ENCODE measurements at regions not wholly inside any gene's neighbourhood (a gene's known extent, or its start where the extent isn't known, plus 50 kb on each side); places are given as distances from the start of the nearest gene placed in this dataset.
"Not testable (repeated sequence)": the region's sequence is repeated elsewhere in the genome, so short reads cannot be mapped to it uniquely, and the experiment has no call there.

DNA sequence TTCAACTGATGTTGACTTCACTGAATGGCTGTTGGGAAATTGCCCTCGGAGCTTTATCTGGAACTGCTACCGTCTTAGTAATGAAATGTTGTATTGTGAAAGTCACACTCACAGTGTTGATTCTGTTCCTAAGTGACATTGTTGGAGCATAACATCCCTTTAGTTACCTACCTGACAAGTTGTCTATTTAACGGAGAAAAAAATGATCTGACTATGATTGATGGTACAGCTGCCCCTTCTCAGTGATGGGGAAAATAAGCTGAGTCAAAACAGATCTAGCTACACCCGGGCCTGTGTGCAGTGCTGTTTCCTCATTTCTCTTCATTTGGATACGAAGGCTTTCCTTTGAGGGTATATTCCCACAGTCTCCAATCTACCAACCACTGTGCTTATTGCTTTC, 472.3 kb upstream of the BRINP3 start:
- no peak for DNase-seq (ENCODE audit: low read depth in 4 of 4, low spot score in 2 of 4)

DNA sequence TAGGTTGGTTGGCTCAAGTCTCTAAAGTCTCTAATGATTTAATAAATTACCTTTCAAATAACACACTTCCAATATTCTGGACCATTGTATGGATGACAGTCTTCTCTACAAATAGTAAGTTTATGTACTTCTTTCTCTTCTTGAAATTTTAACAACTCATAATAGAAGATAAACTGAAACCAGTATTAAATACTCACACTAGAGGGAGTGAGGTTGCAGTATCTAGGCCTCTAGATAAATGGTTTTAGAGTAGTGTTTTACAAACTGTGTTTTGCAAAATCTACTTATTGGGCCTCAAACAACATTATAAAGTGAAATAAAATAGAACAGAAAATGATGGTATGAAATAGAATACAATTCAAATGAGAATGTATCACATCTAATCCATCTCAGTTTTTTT, 479.9 kb upstream of the BRINP3 start:
- no peak for DNase-seq (ENCODE audit: low read depth in 4 of 4, low spot score in 2 of 4)

DNA sequence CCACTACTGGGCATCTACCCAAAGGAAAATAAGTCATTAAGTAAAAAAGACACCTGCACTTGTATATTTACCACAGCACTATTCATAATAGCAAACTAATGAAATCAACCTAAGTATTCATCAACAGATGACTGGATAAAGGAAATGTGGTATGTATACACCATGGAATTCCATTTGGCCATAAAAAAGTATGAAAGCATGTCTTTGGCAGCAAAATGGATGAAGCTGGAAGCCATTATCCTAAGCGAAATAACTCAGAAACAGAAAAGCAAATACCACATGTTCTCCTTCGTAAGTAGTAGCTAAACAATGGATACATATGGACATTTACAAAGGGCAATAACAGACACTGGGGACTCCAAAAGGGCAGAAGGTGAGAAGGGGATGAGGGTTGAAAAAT, 485.7 kb upstream of the BRINP3 start:
- DNase-seq (ENCODE audit: low read depth in 4 of 4, low spot score in 2 of 4) = no peak

DNA sequence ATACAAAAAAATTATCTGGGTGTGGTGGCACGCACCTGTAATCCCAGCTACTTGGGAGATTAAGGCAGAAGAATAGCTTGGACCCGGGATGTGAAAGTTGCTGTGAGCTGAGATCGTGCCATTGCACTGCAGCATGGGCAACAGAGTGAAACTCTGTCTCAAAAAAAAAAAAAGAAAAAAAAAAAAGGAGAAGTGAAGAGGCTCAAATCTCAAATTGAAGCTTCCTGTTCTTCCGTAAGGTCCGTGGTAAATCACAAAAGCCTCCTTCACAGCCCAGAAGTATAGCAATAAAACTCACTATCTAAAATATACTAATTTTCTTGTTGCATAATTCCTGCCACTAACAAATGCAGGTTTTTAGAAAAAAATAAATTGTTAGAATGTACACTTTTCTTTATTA, 498.2 kb upstream of the BRINP3 start:
- no peak for DNase-seq (ENCODE audit: low read depth in 4 of 4, low spot score in 2 of 4)

DNA sequence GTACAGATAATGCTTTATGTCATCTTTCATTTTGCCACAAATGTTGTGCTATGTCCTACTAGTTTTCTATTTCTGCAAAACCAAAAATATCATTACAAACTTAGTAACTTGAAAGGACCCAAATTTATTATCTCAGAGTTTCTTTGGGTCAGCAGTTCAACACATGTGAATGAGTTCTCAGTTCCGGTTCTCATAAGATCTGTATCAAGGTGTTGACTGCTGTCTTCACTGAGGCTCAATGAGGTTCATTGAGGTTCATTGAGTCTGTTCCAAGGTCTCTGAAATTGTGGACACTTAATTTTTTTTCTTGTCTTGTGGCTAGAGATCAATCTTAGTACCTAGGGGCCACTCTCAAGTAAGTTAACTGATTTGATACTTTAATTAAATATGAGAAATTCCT, 525.1 kb upstream of the BRINP3 start:
- DNase-seq (ENCODE audit: low read depth in 4 of 4, low spot score in 2 of 4) = no peak

DNA sequence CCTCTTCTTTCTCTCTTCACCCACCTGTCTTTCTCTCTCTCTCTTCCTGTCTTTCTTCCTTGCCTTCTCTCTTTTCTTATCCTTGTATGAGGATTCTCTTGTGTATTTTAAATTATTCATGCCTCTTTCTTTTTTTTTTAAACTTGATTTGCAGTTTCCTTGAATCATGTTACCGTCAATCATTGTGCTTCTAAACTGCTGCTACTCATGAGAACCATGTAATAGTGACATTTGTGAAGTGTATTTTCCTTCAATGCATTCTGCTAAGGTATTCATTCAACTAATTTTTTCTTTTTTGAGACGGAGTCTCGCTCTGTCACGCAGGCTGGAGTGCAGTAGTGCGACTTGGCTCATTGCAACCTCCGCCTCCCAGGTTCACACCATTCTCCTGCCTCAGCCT, 539.1 kb upstream of the BRINP3 start:
- DNase-seq (ENCODE audit: low read depth in 4 of 4, low spot score in 2 of 4) = no peak

DNA sequence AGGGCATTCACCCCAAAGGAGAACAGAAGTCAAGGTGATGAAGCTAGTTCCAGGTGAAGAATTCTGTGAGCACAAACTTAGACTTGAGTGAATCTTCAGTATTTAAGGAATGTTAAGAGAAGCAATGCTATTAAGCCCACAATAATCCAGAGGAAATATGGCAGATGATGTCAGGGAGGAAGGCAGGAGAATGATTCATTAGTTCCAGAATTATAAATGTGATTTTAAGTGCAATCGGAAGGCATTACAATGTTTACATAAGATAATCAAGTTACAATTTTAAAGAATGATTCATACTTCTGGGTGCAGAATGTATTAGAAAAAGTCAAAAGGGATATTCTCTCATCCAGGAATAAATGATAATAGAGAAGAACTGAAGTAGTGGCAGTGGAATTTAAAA, 545.2 kb upstream of the BRINP3 start:
- DNase-seq (ENCODE audit: low read depth in 4 of 4, low spot score in 2 of 4) = no peak

DNA sequence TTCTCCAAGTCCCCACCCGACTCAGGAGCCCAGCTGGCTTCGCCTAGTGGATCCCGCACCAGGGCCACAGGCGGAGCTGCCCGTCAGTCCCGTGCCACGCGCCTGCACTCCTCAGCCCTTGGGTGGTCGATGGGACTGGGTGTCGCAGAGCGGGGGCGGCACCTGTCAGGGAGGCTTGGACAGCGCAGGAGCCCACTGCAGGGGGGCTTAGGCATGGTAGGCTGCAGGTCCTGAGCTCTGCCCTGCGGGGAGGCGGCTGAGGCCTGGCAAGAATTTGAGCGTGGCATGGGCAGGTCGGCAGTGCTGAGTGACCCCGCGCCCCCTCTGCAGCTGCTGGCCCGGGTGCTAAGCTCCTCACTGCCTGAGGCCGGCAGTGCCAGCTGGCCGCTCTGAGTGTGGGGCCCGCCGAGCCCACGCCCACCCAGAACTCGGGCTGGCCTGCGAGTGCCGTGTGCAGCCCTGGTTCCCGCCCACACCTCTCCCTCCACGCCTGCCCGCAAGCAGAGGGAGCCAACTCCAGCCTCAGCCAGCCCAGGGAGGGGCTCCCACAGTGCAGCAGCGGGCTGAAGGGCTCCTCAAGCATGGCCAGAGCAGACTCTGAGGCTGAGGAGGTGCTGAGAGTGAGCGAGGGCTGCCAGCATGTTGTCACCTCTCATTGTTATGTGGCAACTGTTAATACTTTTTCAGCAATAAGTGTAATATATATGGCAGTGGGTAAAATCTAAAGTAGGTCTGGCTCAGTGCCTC, 548.4 kb upstream of the BRINP3 start:
- no peak for DNase-seq (ENCODE audit: low read depth in 4 of 4, low spot score in 2 of 4)

DNA sequence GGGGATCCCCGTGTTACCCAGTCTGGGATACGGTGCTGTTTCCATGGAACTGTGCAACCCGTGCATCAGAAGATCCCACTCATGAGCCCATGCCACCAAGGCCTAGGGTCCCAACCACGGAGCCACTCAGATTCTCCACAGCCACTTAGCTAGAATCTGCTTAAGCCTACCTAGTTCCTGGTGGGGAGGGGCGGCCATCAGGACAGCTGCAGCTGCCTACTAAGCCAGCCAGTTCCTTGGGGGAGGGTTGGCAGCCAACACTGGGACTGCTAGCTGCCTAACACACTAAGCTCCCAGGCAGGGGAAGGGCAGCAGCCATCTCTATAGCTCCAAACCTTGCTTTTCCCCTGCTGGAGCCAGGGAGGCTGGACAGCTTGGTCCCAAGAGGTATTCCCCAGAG, 549.2 kb upstream of the BRINP3 start:
- DNase-seq (ENCODE audit: low read depth in 4 of 4, low spot score in 2 of 4) = no peak

DNA sequence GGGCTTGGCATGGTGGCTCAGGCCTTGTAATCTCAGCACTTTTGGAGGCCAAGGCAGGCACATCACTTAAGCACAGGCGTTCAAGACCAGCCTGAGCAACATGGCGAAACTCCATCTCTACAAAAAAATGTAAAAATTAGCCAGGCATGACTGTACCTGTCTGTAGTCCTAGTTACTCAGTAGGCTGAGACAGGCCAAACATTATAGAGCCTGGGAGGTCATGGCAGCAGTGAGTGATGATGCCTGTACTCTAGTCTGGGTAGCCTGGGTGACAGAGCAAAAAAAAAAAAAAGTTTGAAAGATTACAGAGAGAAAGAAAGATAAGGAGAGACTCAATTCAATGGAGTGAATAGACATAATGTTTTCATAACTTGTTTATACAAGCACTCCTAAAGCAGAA, 556.5 kb upstream of the BRINP3 start:
- DNase-seq (ENCODE audit: low read depth in 4 of 4, low spot score in 2 of 4) = no peak

DNA sequence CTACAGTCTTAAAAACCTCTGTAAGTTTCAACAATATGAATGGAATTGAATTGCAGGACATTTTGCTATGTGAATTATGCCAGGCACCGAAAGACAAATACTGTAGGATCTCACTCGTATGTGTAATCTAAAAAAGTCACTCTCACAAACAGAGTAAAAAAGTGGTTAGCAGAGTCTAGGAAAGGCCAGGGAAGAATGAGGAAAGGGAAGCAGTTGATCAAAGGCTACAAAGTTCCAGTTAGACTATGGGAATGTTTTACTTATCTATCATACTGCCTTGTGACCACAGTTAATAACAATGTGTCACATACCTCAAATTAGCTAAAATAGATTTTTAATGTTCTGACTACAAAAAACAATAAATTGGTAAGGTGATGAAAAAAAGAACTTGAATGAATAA, 565.4 kb upstream of the BRINP3 start:
- no peak for DNase-seq (ENCODE audit: low read depth in 4 of 4, low spot score in 2 of 4)

DNA sequence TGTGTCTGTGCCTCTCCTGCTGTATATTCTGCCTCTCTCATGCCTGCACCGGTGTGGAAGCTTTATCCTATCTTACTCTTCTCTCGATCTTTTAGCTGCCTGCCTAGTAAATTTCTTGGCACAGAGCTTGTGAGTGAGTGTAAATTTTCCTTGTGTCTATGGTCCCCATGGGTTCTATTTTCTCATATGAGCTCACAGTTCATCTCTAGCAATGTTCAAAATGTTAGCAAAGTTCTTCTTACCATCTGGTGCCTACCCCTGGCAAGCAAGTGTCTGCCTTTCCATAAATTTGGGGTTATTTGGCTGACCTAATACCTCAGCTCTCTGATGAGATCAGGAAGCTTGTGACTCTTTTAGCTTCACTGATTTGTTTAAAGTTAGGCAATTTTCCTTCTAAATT, 572.1 kb upstream of the BRINP3 start:
- no peak for DNase-seq (ENCODE audit: low read depth in 4 of 4, low spot score in 2 of 4)

DNA sequence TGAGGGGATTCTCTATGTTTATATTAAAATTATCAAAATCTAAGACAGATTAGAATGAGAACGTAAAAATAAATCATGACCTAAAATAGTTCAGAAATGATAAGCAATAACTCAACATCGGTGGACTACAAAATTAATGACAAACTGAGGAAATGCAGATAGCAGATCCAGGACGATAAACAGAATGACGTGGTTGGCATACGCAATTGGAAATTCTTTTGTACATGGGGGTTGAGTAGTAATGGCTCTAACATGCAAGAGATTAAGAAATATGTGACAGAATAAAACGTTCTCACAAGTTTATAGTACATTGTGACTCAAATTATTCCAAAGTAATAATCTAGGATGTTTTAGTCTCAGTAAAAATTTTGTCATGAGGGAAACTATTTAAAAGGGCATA, 575.2 kb upstream of the BRINP3 start:
- DNase-seq (ENCODE audit: low read depth in 4 of 4, low spot score in 2 of 4) = no peak

DNA sequence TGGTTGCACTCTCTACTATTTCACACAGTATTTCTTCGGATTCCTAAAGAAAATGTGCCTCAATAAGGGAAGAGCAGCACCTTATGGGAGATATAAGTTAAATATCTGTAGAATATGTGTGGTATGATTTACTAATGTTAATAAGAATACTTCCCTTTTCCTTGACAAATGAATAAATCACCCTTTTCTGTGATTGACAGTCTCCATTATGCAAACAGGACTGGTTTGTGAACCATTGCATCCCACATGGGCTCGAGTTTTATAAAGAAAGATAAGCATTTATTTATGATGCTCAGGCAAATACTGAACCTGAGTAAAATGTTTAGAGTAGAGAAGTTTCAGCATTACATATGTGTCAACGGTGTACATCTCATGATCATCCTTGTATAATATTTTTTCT, 587.7 kb upstream of the BRINP3 start:
- no peak for DNase-seq (ENCODE audit: low read depth in 4 of 4, low spot score in 2 of 4)

DNA sequence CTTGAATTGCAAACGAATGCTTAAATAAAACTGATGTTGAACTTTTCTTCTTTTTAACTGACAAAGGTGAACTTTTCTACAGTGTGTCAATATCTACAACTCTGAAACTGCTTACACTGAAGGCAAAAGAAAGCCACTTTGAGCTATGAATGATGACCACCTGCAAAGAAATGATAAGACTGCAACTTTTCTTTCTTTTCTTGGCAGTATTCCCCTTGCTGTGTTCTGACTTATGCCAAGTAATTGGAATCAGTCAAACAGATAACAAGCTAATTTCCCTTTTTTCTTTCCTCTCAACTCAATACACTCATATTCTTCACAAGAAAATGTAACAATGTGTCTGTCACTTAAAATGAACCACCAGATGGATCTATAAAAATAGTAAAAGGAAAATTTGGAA, 588.1 kb upstream of the BRINP3 start:
- no peak for DNase-seq (ENCODE audit: low read depth in 4 of 4, low spot score in 2 of 4)

DNA sequence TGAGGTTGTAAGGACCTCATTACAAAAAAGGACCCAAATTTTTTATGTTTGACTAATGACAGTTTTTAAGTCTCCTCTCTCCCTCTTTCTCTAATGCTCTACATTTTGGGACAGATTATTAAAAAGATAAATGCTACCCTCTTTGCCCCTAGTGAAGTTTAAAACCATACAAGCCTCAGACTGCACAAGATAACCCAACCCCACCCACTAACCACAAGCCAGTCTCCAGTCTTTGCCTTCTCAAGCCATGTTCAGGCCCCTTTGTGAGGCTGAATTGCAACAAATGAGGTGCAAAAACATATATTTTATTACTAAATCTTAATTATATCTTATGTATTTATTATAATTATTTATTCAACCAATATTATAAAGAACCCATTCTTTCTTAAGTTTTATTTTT, 597.2 kb upstream of the BRINP3 start:
- no peak for DNase-seq (ENCODE audit: low read depth in 4 of 4, low spot score in 2 of 4)

DNA sequence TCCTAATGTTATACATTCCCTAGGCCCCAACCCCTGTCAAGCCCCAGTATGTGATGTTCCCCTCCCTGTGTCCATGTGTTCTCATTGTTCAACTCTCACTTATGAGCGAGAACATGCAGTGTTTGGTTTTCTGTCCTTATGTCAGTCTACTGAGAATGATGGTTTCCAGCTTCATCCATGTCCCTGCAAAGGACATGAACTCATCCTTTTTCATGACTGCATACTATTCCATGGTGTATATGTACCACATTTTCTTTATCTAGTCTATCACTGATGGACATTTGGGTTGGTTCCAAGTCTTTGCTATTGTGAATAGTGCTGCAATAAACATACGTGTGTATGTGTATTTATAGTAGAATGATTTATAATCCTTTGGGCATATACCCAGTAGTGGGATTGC, 605.4 kb upstream of the BRINP3 start:
- not testable (repeated sequence) for DNase-seq (ENCODE audit: low read depth in 4 of 4, low spot score in 2 of 4)

DNA sequence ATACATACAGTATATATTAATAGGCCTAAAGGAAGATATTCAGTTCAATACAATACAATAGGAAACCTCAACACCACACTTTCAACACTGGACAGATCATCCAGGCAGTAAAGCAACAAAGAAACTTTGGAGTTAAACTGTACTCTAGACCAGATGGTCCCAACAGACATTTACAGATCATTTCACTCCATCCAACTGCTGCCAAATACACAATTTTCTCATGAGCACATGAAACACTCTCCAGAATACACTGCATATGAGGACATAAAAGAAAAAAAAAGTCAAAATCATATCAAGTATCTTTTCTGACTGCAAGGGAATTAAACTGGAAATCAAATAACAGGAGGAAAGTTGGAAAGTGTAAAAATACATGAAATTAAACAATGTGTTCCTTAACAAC, 607.5 kb upstream of the BRINP3 start:
- no peak for DNase-seq (ENCODE audit: low read depth in 4 of 4, low spot score in 2 of 4)

DNA sequence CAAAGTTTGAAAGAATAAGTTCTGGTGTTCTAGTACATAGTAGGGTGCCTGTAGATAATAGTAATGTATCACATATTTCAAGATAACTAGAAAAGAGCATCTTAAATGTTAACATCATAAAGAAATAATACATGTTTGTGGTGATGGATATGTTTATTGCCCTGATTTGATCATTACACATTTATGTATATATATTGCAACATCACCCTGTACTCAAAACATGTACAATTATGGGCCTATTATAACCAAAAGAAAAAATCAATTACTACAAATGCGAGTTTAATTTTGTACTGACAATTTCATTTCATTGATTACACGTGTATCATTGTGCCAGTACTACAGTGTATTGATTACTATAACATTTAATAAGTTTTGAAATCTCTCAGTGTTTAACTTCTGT, 609.2 kb upstream of the BRINP3 start:
- DNase-seq (ENCODE audit: low read depth in 4 of 4, low spot score in 2 of 4) = no peak

DNA sequence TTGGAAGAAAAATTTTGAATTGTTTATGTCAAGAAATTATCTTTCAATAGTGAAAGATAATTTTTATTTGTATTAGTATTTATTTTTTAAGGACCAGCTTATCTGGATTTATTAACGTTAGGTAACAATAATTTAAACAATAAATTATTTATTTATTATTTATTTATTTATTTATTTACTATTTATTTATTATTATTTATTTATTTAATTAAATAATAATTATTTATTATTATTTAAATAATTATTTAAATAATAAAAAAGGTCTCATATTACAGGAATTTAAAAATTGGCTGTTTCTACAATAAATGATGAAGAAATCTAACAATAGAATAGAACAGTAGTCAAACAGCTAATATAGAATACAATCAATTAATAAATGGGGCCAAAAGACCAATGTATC, 618.7 kb upstream of the BRINP3 start:
- DNase-seq (ENCODE audit: low read depth in 4 of 4, low spot score in 2 of 4) = no peak

DNA sequence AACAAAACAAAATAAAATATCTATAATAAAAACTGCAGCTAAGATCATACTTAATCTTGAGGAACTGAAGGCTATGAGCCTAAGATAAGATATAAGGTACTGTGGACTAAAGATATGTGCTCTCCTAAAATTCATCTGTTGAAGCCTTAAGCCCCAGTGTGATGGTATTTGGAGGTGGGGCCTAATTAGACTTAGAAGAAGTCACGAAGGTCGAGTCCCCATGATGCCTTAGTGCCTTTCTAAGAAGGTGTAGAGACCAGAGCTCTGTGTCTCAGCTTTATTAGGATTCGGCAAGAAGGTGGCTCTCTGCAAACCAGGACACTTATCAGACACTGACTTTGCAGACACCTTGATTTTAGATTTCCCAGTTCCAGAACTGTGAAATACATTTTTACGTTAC, 622.0 kb upstream of the BRINP3 start:
- no peak for DNase-seq (ENCODE audit: low read depth in 4 of 4, low spot score in 2 of 4)

DNA sequence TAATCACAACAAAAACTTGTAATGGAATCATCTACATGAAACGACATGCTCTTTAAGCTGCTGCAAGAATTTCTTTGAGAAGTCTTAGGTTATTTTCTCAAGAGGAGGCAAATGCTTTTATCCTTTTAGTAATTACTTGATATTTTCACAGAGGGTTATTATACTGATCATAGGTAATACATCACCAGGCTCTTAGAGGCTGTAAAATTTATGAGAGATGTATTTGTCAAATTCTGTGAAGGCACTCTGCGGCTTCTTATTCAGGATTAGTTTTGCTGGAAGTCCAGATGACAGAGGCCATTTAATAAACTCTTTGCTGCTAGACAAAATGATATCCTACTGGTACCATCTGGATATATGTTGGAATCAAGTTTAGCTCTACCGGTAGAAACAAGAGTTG, 624.3 kb upstream of the BRINP3 start:
- DNase-seq (ENCODE audit: low read depth in 4 of 4, low spot score in 2 of 4) = no peak

DNA sequence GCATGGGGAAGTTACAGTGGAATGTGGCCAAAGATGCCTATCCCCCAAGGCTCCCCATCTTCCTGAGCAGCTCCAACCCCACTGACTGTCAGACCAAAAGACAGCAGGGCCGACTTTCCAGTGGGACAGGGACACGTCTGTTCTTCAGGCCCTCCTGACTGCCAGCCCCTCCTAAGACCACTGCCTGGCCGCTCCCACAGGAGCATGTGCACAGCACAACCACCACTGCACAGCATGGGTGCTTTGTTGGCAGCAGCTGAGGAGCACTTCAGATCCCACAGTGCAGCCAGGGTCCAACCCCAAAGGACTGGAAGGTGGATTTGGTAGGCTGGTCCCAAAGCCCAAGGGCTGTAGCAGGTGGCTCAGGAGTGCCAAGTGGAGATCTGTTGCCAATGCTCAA, 648.3 kb upstream of the BRINP3 start:
- no peak for DNase-seq (ENCODE audit: low read depth in 4 of 4, low spot score in 2 of 4)

Measured in left renal cortex interstitium (tissue), 4 donors.